HepG2 (cell line): ENCODE measurements at regions not wholly inside any gene's neighbourhood (a gene's known extent, or its start where the extent isn't known, plus 50 kb on each side); places are given as distances from the start of the nearest gene placed in this dataset.

Experiments
- CEBPB ChIP-seq: IDR thresholded peaks from 2 replicates; pipeline ENCODE4 v1.6.1; 2011; ENCODE audit warnings: low read depth, low read length, improper control_type of control experiment, borderline replicate concordance
- FOXA3 ChIP-seq: IDR thresholded peaks from 2 replicates; pipeline ENCODE4 v1.6.1; 2016; ENCODE audit warnings: missing genetic modification reagents, missing compliant biosample characterization
- FOXJ3 ChIP-seq: sonication (generic); formaldehyde crosslinking; IDR thresholded peaks from 2 replicates; pipeline ENCODE4 v1.4.0; 2020; ENCODE audit warnings: missing genetic modification reagents, mild to moderate bottlenecking, borderline replicate concordance
- JDP2 ChIP-seq: sonication (generic); formaldehyde crosslinking; IDR thresholded peaks from 2 replicates; pipeline ENCODE4 v1.8.1; 2022; ENCODE audit warnings: missing genetic modification reagents, borderline replicate concordance
- KDM6A ChIP-seq: IDR thresholded peaks from 2 replicates; pipeline ENCODE4 v1.6.1; 2016; ENCODE audit warnings: low read depth
- TAF1 ChIP-seq: sonication (generic); formaldehyde crosslinking; IDR thresholded peaks from 2 replicates; pipeline ENCODE4 v1.4.0; 2020; ENCODE audit warnings: missing genetic modification reagents
- YEATS4 ChIP-seq: sonication (generic); formaldehyde crosslinking; IDR thresholded peaks from 2 replicates; pipeline ENCODE4 v1.4.0; 2020; ENCODE audit warnings: missing genetic modification reagents, borderline replicate concordance
- ZNF160 ChIP-seq: sonication (generic); formaldehyde crosslinking; IDR thresholded peaks from 2 replicates; pipeline ENCODE4 v1.8.0; 2022; ENCODE audit warnings: mild to moderate bottlenecking, inconsistent platforms, missing genetic modification reagents
- ZNF17 ChIP-seq: sonication (generic); formaldehyde crosslinking; IDR thresholded peaks from 2 replicates; pipeline ENCODE4 v1.5.0; 2020; ENCODE audit warnings: mild to moderate bottlenecking, missing genetic modification reagents
- TF ChIP-seq, protein P1 (sequence below): sonication (generic); formaldehyde crosslinking; IDR thresholded peaks from 2 replicates; pipeline ENCODE4 v1.5.0; 2020; ENCODE audit warnings: mild to moderate bottlenecking, missing genetic modification reagents
- TF ChIP-seq, protein P2 (sequence below): sonication (generic); formaldehyde crosslinking; IDR thresholded peaks from 2 replicates; pipeline ENCODE4 v1.5.1; 2020; ENCODE audit warnings: missing genetic modification reagents, mild to moderate bottlenecking, borderline replicate concordance
- TF ChIP-seq, protein P3 (sequence below): sonication (generic); formaldehyde crosslinking; IDR thresholded peaks from 2 replicates; pipeline ENCODE4 v1.4.0; 2020; ENCODE audit warnings: mild to moderate bottlenecking, missing genetic modification reagents

DNA sequence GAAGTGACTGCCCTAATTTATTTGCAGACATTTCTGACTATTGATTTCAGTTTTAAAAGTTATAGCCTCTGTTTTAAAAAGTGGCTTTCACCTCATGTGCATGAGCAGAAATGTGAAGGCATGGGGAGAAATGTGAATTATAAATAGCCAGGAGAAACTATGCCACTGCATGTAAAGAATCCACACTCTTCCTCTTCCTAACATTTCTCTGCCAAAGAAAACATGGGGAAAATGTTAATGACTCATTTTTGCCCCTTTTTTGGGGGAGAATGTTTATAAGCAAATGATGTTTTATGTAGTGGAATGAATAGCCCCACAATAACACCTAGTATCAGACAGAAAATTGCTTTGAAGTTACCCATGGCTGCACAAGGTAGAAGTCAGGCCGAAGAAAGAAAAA lies 249.0 kb upstream of the TANK start (continued):
- TF ChIP-seq, protein P1, sequence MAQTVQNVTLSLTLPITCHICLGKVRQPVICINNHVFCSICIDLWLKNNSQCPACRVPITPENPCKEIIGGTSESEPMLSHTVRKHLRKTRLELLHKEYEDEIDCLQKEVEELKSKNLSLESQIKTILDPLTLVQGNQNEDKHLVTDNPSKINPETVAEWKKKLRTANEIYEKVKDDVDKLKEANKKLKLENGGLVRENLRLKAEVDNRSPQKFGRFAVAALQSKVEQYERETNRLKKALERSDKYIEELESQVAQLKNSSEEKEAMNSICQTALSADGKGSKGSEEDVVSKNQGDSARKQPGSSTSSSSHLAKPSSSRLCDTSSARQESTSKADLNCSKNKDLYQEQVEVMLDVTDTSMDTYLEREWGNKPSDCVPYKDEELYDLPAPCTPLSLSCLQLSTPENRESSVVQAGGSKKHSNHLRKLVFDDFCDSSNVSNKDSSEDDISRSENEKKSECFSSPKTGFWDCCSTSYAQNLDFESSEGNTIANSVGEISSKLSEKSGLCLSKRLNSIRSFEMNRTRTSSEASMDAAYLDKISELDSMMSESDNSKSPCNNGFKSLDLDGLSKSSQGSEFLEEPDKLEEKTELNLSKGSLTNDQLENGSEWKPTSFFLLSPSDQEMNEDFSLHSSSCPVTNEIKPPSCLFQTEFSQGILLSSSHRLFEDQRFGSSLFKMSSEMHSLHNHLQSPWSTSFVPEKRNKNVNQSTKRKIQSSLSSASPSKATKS: no peak
- TF ChIP-seq ZNF160: no peak
- TF ChIP-seq YEATS4 (CRISPR knock-in tag): no peak
- TF ChIP-seq KDM6A (CRISPR knock-in tag): no peak
- no peak for TF ChIP-seq FOXJ3 (CRISPR knock-in tag)
- TF ChIP-seq, protein P2, sequence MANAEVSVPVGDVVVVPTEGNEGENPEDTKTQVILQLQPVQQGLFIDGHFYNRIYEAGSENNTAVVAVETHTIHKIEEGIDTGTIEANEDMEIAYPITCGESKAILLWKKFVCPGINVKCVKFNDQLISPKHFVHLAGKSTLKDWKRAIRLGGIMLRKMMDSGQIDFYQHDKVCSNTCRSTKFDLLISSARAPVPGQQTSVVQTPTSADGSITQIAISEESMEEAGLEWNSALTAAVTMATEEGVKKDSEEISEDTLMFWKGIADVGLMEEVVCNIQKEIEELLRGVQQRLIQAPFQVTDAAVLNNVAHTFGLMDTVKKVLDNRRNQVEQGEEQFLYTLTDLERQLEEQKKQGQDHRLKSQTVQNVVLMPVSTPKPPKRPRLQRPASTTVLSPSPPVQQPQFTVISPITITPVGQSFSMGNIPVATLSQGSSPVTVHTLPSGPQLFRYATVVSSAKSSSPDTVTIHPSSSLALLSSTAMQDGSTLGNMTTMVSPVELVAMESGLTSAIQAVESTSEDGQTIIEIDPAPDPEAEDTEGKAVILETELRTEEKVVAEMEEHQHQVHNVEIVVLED (CRISPR knock-in tag): no peak
- no peak for TF ChIP-seq ZNF17
- TF ChIP-seq, protein P3, sequence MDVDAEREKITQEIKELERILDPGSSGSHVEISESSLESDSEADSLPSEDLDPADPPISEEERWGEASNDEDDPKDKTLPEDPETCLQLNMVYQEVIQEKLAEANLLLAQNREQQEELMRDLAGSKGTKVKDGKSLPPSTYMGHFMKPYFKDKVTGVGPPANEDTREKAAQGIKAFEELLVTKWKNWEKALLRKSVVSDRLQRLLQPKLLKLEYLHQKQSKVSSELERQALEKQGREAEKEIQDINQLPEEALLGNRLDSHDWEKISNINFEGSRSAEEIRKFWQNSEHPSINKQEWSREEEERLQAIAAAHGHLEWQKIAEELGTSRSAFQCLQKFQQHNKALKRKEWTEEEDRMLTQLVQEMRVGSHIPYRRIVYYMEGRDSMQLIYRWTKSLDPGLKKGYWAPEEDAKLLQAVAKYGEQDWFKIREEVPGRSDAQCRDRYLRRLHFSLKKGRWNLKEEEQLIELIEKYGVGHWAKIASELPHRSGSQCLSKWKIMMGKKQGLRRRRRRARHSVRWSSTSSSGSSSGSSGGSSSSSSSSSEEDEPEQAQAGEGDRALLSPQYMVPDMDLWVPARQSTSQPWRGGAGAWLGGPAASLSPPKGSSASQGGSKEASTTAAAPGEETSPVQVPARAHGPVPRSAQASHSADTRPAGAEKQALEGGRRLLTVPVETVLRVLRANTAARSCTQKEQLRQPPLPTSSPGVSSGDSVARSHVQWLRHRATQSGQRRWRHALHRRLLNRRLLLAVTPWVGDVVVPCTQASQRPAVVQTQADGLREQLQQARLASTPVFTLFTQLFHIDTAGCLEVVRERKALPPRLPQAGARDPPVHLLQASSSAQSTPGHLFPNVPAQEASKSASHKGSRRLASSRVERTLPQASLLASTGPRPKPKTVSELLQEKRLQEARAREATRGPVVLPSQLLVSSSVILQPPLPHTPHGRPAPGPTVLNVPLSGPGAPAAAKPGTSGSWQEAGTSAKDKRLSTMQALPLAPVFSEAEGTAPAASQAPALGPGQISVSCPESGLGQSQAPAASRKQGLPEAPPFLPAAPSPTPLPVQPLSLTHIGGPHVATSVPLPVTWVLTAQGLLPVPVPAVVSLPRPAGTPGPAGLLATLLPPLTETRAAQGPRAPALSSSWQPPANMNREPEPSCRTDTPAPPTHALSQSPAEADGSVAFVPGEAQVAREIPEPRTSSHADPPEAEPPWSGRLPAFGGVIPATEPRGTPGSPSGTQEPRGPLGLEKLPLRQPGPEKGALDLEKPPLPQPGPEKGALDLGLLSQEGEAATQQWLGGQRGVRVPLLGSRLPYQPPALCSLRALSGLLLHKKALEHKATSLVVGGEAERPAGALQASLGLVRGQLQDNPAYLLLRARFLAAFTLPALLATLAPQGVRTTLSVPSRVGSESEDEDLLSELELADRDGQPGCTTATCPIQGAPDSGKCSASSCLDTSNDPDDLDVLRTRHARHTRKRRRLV (CRISPR knock-in tag): no peak
- TF ChIP-seq JDP2 (CRISPR knock-in tag): no peak
- no peak for TF ChIP-seq CEBPB
- TF ChIP-seq TAF1: no peak
- no peak for TF ChIP-seq FOXA3
